Panc1 (cell line): ENCODE measurements at regions not wholly inside any gene's neighbourhood (a gene's known extent, or its start where the extent isn't known, plus 50 kb on each side); places are given as distances from the start of the nearest gene placed in this dataset.

Experiments
- ATAC-seq: fragments of 200-7000 bp; cut with Tn5 transposase; 2 replicates; pipeline ENCODE4 v1.9.1; 2020; ENCODE audit warnings: mild to moderate bottlenecking, moderate library complexity
- BruUV-seq: library from RNA; stranded (reverse); fragments of 400-500 nt; replicated peaks from 2 replicates; lab custom pipeline; 2021; lab: Mats Ljungman, UMichigan
- CTCF ChIA-PET: fragments of 300-600 bp; sonication (Branson Sonifier 250); formaldehyde crosslinking; loops from one replicate; lab custom pipeline; 2022; ENCODE audit warnings: antibody characterized with exemption; lab: Charles Lee
- POLR2A ChIA-PET: fragments of 300-600 bp; sonication (Branson Sonifier 250); formaldehyde crosslinking; loops from one replicate; lab custom pipeline; 2022; ENCODE audit warnings: antibody characterized with exemption; lab: Charles Lee
- DNase-seq: peaks from one replicate; pipeline ENCODE4 v3.0.0-alpha.2; 2010; ENCODE audit warnings: low read depth, low spot score
- H3K27ac ChIP-seq: 2 replicates; pipeline ENCODE4 v1.5.1; 2011; ENCODE audit warnings: mild to moderate bottlenecking, low read length, inconsistent platforms
- H3K27me3 ChIP-seq: fragments of 200-500 bp; sonication (Bioruptor generic); 2 replicates; pipeline ENCODE4 v1.6.0; 2014; ENCODE audit warnings: low read length, inconsistent platforms; ENCODE audit not compliant: control insufficient read depth, insufficient read depth
- H3K36me3 ChIP-seq: fragments of 200-500 bp; sonication (Bioruptor generic); 2 replicates; pipeline ENCODE4 v1.5.1; 2014; ENCODE audit warnings: inconsistent platforms, mild to moderate bottlenecking, low read length, moderate library complexity; ENCODE audit not compliant: control insufficient read depth, insufficient read depth
- H3K4me1 ChIP-seq: 2 replicates; pipeline ENCODE4 v1.5.1; 2011; ENCODE audit warnings: inconsistent platforms, mild to moderate bottlenecking, low read length, moderate library complexity; ENCODE audit not compliant: control insufficient read depth, insufficient read depth
- H3K4me3 ChIP-seq, 2 experiments: 2 replicates each; pipeline ENCODE4 v1.5.1; 2011 to 2012; ENCODE audit warnings: low read depth in 2 of 2, low read length in 2 of 2, mild to moderate bottlenecking in 2 of 2, inconsistent platforms in 1 of 2, moderate library complexity in 1 of 2
- H3K9me3 ChIP-seq: fragments of 200-500 bp; sonication (Bioruptor generic); 2 replicates; pipeline ENCODE4 v1.5.1; 2014; ENCODE audit warnings: low read depth, mild to moderate bottlenecking, inconsistent platforms, low read length, moderate library complexity; ENCODE audit not compliant: control insufficient read depth, insufficient read depth
- POLR2AphosphoS5 ChIP-seq: IDR thresholded peaks from 2 replicates; pipeline ENCODE4 v1.6.1; 2012; ENCODE audit warnings: mild to moderate bottlenecking, low read depth, low read length, moderate library complexity
- REST ChIP-seq, 2 experiments: IDR thresholded peaks; 2 replicates each; pipeline ENCODE4 v1.6.1; 2011 to 2012; ENCODE audit warnings: low read depth in 2 of 2, control low read depth in 1 of 2, low read length in 1 of 2, mild to moderate bottlenecking in 1 of 2, moderate library complexity in 1 of 2; ENCODE audit not compliant: insufficient read depth in 1 of 2
- SIN3A ChIP-seq: IDR thresholded peaks from 2 replicates; pipeline ENCODE4 v1.6.1; 2012; ENCODE audit warnings: low read depth, mild to moderate bottlenecking, low read length, moderate library complexity, borderline replicate concordance; ENCODE audit not compliant: insufficient read depth
- TCF7L2 ChIP-seq: IDR thresholded peaks from 2 replicates; pipeline ENCODE4 v1.6.1; 2011; ENCODE audit warnings: mild to moderate bottlenecking, low read depth, low read length, inconsistent platforms
- in situ Hi-C: cut with HindIII; loops from 2 replicates; pipeline ENCODE4 v1.10.0; 2016; ENCODE audit warnings: low sequenced_read_pairs, low pct_unique_long_range_greater_than_20kb
- intact Hi-C: fragments of 100-400 bp; cut with micrococcal nuclease; formaldehyde crosslinking; loops from one replicate; pipeline ENCODE4 v1.10.0; 2022; ENCODE audit not compliant: unreplicated experiment
- TF ChIP-seq, protein P1 (sequence below): fragments of 450-650 bp; IDR thresholded peaks from 2 replicates; pipeline ENCODE4 v1.5.1; 2017; ENCODE audit warnings: mild to moderate bottlenecking

DNA sequence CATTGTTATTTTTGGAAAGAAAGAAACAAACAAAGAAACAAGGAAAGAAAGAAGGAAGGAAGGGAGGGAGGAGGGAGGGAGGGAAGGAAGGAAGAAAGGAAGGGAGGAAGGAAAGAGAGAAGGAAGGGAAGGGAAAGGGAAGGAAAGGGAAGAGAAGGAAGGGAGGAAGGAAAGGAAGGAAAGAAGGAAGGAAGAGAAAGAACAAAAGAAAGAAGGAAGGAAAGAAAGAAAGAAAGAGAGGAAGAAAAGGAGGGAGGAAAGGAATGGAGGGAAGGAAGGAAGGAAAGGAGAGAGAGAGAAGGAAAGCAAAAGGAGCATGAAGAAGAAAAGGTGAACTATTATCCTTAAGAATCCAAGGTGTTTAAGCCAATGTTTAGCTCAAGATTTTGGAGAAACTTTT is 262.7 kb upstream of the STT3B start:
- Histone ChIP-seq H3K27ac (no peak overlapping the region), H3K27me3 (peaks cover 3% of the 10 kb centered on the region; the same call in 1 of the 2 replicates), H3K4me1 (no peaks in the 10 kb centered on the region), H3K9me3 (no peaks in the 10 kb centered on the region), H3K36me3 (no peaks in the 10 kb centered on the region; the same call in 1 of the 2 replicates), H3K4me3 (no peak overlapping the region)
- in situ Hi-C loops, result no loop called here
- ChIA-PET POLR2A (no interaction called here), CTCF (no interaction called here)
- intact Hi-C loops, result no loop called here
- ATAC-seq (no peak), DNase-seq (no peak)
- no TSS peak for BruUV-seq
- no peak for TF ChIP-seq POLR2AphosphoS5
- TF ChIP-seq, protein P1, sequence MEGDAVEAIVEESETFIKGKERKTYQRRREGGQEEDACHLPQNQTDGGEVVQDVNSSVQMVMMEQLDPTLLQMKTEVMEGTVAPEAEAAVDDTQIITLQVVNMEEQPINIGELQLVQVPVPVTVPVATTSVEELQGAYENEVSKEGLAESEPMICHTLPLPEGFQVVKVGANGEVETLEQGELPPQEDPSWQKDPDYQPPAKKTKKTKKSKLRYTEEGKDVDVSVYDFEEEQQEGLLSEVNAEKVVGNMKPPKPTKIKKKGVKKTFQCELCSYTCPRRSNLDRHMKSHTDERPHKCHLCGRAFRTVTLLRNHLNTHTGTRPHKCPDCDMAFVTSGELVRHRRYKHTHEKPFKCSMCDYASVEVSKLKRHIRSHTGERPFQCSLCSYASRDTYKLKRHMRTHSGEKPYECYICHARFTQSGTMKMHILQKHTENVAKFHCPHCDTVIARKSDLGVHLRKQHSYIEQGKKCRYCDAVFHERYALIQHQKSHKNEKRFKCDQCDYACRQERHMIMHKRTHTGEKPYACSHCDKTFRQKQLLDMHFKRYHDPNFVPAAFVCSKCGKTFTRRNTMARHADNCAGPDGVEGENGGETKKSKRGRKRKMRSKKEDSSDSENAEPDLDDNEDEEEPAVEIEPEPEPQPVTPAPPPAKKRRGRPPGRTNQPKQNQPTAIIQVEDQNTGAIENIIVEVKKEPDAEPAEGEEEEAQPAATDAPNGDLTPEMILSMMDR, result no peak
- TF ChIP-seq SIN3A, result no peak
- TF ChIP-seq TCF7L2, result no peak
- TF ChIP-seq REST (IDR thresholded peaks at IDR 0.05; ENCODE audit: insufficient read depth in 1 of 2, low read depth in 2 of 2, low read length in 1 of 2), result no peak

DNA sequence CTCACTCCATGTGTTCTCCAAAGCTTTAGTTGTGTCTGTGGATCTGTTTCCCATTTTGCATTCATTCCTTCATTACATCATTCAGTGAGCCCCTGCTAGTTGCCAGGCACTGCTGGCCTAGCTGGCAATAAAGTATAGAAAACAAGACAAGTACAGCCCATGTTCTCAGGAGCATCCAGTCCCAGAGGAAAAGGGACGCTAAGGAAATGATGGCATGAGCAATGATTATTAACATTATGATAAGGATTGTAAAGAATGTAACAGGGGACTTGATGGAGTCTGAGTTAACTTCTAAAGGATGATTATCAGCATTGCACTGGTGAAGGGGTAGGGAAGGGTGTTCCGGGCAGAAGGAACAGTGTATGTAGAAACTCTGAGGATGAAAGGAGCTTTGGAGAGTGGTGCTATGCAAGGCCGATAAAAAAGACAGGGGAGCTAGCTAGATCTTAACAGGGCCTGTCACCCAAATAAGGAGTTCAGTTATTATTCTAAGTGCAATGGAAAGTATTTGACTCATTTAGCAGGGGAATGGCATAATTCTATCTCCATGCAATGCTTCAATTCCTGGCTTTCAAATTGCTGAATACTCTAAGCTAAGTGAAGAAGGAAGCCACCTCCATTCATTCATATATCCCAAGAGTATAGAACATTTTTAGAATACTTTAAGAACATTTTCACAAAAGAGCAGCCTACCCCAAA is 258.2 kb upstream of the STT3B start:
- ATAC-seq (no peak), DNase-seq (no peak)
- peaks cover 3% of the 10 kb centered on the region; the same call in 1 of the 2 replicates for H3K27me3 ChIP-seq
- no peak overlapping the region for H3K27ac ChIP-seq
- in situ Hi-C loops (no loop called here), intact Hi-C loops (no loop called here)
- BruUV-seq, result no TSS peak
- ChIA-PET CTCF (no interaction called here), POLR2A (no interaction called here)
- H3K4me1 ChIP-seq, result no peaks in the 10 kb centered on the region
- H3K4me3 ChIP-seq, result no peak overlapping the region
- H3K9me3 ChIP-seq, result no peaks in the 10 kb centered on the region
- H3K36me3 ChIP-seq, result no peaks in the 10 kb centered on the region
- TF ChIP-seq POLR2AphosphoS5 (no peak), REST (IDR thresholded peaks at IDR 0.05; ENCODE audit: insufficient read depth in 1 of 2, low read depth in 2 of 2, low read length in 1 of 2) (no peak), TCF7L2 (no peak), SIN3A (no peak)
- TF ChIP-seq, protein P1, result no peak
